Breast epithelium (tissue), 4 donors: ENCODE measurements at regions not wholly inside any gene's neighbourhood (a gene's known extent, or its start where the extent isn't known, plus 50 kb on each side); places are given as distances from the start of the nearest gene placed in this dataset.

Experiments used
- DNase-seq, 2 donors: peaks; one replicate each; pipeline ENCODE4 v3.0.0-alpha.2; 2019; ENCODE audit warnings: low spot score in 2 of 2
- H3K27ac ChIP-seq, 2 donors: fragments of 200-600 bp; sonication (generic) in 1 of 2; one replicate each; pipeline ENCODE4 v1.5.1; 2016 to 2019; ENCODE audit warnings: mild to moderate bottlenecking in 1 of 2
- H3K27me3 ChIP-seq, 2 donors: fragments of 200-600 bp; sonication (generic) in 1 of 2; one replicate each; pipeline versions ENCODE4 v1.5.1 to v1.6.0; 2017 to 2019; ENCODE audit warnings: control low read depth in 1 of 2, mild to moderate bottlenecking in 1 of 2
- H3K36me3 ChIP-seq: fragments of 200-600 bp; one replicate; pipeline ENCODE4 v1.5.1; 2019
- H3K4me1 ChIP-seq, 2 donors: fragments of 200-600 bp; sonication (generic); one replicate each; pipeline ENCODE4 v1.5.1; 2016 to 2019; ENCODE audit warnings: control low read depth in 1 of 2
- H3K4me3 ChIP-seq, 3 donors: fragments of 200-600 bp; sonication (generic); 1 replicate in 2 of 3; 2 replicates in 1 of 3; pipeline ENCODE4 v1.5.1; 2016 to 2019; ENCODE audit warnings: mild to moderate bottlenecking in 3 of 3, moderate library complexity in 2 of 3
- H3K9me3 ChIP-seq, 2 donors: fragments of 200-600 bp; sonication (generic) in 1 of 2; one replicate each; pipeline ENCODE4 v1.5.1; 2016 to 2019; ENCODE audit warnings: control low read depth in 1 of 2
- CTCF ChIP-seq, 3 donors: fragments of 450-650 bp; IDR thresholded peaks; one replicate each; pipeline ENCODE4 v1.5.1; 2016 to 2017; ENCODE audit warnings: antibody characterized with exemption in 3 of 3, mild to moderate bottlenecking in 3 of 3, moderate library complexity in 3 of 3
- POLR2A ChIP-seq: fragments of 450-650 bp; IDR thresholded peaks from one replicate; pipeline ENCODE4 v1.6.1; 2016; ENCODE audit warnings: antibody characterized with exemption, mild to moderate bottlenecking, moderate library complexity
- intact Hi-C: fragments of 100-400 bp; cut with DNase I; formaldehyde crosslinking; loops from one replicate; pipeline ENCODE4 v1.15.1; 2023; ENCODE audit warnings: low total_unique reads

GRCh38 chr15:86028961-86029360 lies 50.7 kb upstream of the AGBL1 start:
- Histone ChIP-seq H3K4me3 (no peak overlapping the region), H3K36me3 (no peaks in the 10 kb centered on the region), H3K4me1 (no peaks in the 10 kb centered on the region), H3K27me3 (no peaks in the 10 kb centered on the region), H3K9me3 (no peaks in the 10 kb centered on the region), H3K27ac (no peak overlapping the region)
- no peak for TF ChIP-seq CTCF (IDR thresholded peaks at IDR 0.05)
- TF ChIP-seq POLR2A, result no peak
- intact Hi-C loops, result no loop called here
- DNase-seq, result no peak
